GM21515 (cell line): ENCODE measurements at regions not wholly inside any gene's neighbourhood (a gene's known extent, or its start where the extent isn't known, plus 50 kb on each side); places are given as distances from the start of the nearest gene placed in this dataset.
A peak's percentile ranks its signal among the peaks of the same experiment; 100 is the strongest.

ENCODE experiments used
- ATAC-seq: cut with Tn5 transposase; IDR thresholded peaks from one replicate; pipeline ENCODE4 v1.9.1; 2021; ENCODE audit not compliant: unreplicated experiment

- no peak for ATAC-seq
These were observed 93.5 kb upstream of the SLC25A13 start for GRCh38 chr7:96415293-96415940.

GRCh38 chr7:96414931-96415292 lies 93.0 kb upstream of the SLC25A13 start:
- peak; percentile 78 for ATAC-seq

DNA sequence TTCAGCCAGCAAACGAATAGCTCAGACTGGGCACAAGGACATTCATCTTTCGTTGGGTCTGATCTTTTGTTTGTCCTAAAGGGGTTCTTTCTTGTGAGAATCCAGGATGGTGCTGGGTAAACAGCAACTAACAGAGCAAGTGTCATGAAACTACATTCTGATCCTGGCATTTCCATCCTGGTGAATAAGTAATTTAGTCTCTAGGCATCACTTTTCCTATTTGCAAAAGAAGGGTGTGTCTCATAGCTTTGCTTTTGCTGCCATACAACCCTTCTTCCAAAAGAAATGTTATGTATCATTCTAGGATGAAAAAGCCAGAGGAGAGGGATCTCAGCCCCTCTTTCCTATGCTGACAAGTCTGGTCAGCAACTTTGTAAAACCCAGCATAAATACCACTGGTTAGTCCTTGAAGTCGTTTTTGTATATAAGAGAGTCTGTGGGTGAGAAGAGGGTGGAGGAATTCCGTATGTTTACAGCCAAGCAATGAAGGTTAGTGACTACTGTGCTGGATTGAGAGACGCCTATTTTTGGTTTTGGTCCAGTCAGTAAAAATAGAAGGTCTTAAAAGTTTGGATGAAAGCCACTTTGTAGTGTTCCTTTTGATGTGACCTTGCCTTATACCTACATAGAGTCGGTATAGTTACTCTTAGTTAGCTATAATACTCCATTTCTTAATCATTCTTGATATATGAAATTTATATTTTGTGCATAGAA lies 88.4 kb upstream of the SLC25A13 start:
- no peak for ATAC-seq

- ATAC-seq, result no peak
These were observed 87.0 kb upstream of the SLC25A13 start for GRCh38 chr7:96408881-96409280.

GRCh38 chr7:96407427-96407826 lies 85.5 kb upstream of the SLC25A13 start:
- ATAC-seq, result no peak

DNA sequence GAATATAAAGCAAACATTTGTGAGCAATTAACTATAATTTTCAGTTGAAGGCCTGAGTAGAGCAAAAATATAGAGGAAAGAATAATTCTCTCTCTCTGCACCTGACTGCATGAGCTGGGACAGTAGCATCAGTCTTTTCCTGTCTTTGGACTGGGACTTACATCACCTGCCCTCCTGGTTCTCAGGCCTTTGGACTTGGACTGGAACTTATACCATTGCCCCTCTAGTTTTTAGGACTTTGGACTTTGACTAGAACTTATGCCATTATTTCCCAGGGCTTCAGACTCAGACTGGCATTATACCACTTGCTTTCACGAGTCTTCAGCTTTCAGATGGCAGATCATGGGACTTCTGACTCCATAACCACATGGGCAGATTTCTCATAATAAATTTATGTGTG lies 81.0 kb upstream of the SLC25A13 start:
- ATAC-seq, result no peak

GRCh38 chr7:96401200-96401599 lies 79.3 kb upstream of the SLC25A13 start:
- ATAC-seq, result no peak

DNA sequence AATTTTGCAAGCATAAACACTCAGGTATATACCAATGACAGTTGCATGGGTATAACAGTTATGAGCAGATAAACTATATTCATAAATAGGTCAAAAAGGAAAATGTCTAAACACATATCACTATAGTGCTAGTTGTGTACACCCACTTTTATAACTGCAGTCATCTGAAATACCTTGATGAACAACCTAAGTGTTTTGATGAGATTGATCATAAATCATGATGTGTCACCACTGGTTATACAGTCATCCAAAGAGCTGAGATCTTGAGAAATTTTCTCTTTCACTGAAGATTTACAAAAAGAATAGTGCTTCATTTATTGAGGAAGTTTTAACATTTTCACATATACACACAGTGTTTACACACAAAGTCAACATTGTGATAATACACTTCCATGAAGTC lies 78.6 kb upstream of the SLC25A13 start:
- no peak for ATAC-seq

DNA sequence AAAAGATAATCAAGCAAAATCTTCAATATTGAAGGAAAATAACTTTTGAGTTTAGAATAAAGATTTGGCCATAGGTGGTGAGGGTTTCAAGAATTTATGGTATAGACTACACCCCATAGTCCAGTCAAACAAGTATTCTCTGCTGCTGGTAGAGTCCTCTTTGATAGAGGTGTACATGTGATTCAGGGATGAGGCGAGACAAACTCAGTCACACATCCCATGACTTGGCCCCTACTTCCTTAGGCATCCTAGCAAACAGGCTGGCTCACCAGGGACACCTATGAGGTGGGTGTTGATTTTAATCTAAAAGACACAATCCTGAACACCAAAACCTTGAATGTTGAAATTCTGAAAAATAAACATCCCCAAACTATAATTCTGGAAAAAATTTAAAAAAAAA lies 78.1 kb upstream of the SLC25A13 start:
- ATAC-seq, result no peak

- no peak for ATAC-seq
These were observed 76.2 kb upstream of the SLC25A13 start for GRCh38 chr7:96397936-96398598.

DNA sequence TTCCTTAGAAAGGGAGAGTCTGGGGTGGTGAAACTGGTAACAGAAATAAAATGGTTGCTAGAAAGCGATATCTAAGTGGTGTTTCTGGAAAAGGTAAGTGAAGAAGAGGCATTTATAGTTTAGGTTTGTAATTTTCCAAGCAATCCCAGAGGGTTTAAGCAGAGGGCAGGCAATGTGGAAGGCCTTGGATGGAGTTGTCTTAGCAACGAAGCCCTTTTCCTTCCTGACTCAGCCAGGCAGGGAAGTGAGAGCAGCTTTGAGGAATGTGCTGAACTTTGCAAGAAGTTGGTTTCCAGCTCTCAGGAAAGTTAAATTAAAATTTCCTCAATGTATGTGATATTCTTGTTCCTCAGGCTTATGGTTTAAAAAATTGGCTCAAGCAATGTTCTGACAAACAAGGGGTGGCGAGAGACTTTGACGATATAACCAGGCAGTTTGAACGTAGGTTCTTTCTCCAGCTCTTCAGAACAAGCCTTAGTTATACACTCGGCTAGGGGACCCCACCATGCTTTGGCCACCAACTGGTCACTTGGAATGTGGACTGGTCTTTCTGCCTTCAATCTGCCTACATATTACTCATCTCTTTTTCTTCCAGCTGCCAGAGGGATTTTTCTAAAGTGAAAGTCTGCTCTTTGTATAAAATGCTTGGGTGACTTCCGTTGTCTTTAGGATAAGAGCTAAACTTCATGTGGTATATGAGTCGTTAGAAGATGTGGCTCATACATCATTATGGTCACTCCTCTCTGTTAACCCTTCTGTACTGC lies 66.9 kb upstream of the SLC25A13 start:
- no peak for ATAC-seq

DNA sequence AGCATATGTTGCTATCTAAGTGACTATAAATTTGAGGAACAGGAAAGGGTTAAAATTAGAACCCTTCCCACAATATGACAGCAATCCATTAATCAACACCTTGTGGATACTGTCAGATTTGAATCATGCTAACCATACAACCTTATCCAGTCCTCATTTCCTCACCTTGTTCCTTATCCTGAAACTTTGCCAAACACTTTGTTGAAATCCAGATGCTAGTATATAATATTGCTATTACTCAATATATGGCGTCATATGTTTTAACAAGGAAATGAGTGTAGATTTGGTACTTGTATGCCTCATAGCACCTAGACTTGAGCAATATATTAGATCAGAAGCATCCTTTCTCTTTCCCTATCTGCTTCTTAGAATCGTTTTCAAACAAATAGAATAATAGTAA lies 66.3 kb upstream of the SLC25A13 start:
- no peak for ATAC-seq

GRCh38 chr7:96380111-96380512 lies 58.2 kb upstream of the SLC25A13 start:
- ATAC-seq, result no peak

- ATAC-seq, result no peak
These were observed 55.5 kb upstream of the SLC25A13 start for GRCh38 chr7:96377399-96377798.
